ENCODE measurements at regions not wholly inside any gene's neighbourhood (a gene's known extent, or its start where the extent isn't known, plus 50 kb on each side); places are given as distances from the start of the nearest gene placed in this dataset.

- Histone ChIP-seq H3K79me1 (ENCODE audit: low read depth, low read length) (no peaks in the 10 kb centered on the region), H2BK12ac (ENCODE audit: low read depth, low read length) (no peak overlapping the region), H3K9me3 (ENCODE audit: insufficient read depth in 2 of 2, low read depth in 1 of 2, low read length in 1 of 2) (no peaks in the 10 kb centered on the region), H2AK5ac (ENCODE audit: low read depth, low read length) (no peak overlapping the region), H3K4me3 (ENCODE audit: extremely low read depth in 1 of 4, insufficient read depth in 2 of 4, low read depth in 3 of 4, low read length in 4 of 4) (no peak overlapping the region), H3K36me3 (ENCODE audit: control insufficient read depth in 2 of 4, insufficient read depth in 4 of 4, low read length in 3 of 4) (peaks cover 0 to 36% (median 6%) of the 10 kb centered on the region in 4 experiments; a peak in 4 of 8 replicates), H3K27ac (ENCODE audit: low read depth, low read length) (no peak overlapping the region), H3K79me2 (ENCODE audit: control insufficient read depth in 1 of 2, insufficient read depth in 2 of 2, low read length in 2 of 2) (no peaks in the 10 kb centered on the region), H3K4me1 (replicated peaks in 1 of 4; ENCODE audit: control insufficient read depth in 3 of 4, insufficient read depth in 4 of 4, low read length in 3 of 4) (peaks cover 0 to 24% (median 10%) of the 10 kb centered on the region in 4 experiments; a peak in 3 of 7 replicates), H3K14ac (ENCODE audit: insufficient read length) (no peak overlapping the region), H2BK15ac (ENCODE audit: low read length) (no peak overlapping the region), H3K4me2 (ENCODE audit: insufficient read depth in 1 of 2, low read depth in 2 of 2, low read length in 2 of 2) (no peak overlapping the region), H3K23ac (ENCODE audit: insufficient read length) (no peak overlapping the region), H3K56ac (replicated peaks; ENCODE audit: insufficient read length, low read depth, low read length) (no peak overlapping the region), H2BK20ac (ENCODE audit: low read length) (no peak overlapping the region), H4K91ac (replicated peaks; ENCODE audit: insufficient read length, low read length) (no peak overlapping the region), H3K18ac (ENCODE audit: extremely low read depth, low read length) (no peak overlapping the region), H4K20me1 (replicated peaks in 1 of 2; ENCODE audit: control insufficient read depth in 1 of 2, insufficient read depth in 2 of 2, low read length in 2 of 2) (no peaks in the 10 kb centered on the region), H3K27me3 (replicated peaks in 1 of 4; ENCODE audit: control insufficient read depth in 3 of 4, extremely low read depth in 1 of 4, insufficient read depth in 3 of 4, low read length in 3 of 4) (no peaks in the 10 kb centered on the region), H4K8ac (ENCODE audit: extremely low read depth, insufficient read depth, low read length) (no peak overlapping the region), H2AFZ (ENCODE audit: low read length) (no peak overlapping the region), H2BK120ac (replicated peaks; ENCODE audit: low read depth, low read length) (no peak overlapping the region), H4K5ac (ENCODE audit: insufficient read length, low read depth, low read length) (no peak overlapping the region), H3K23me2 (ENCODE audit: low read depth, low read length) (no peaks in the 10 kb centered on the region), H3K4ac (replicated peaks; ENCODE audit: insufficient read length, low read depth, low read length) (no peak overlapping the region), H2BK5ac (ENCODE audit: low read depth, low read length) (no peak overlapping the region), H3K9ac (replicated peaks in 1 of 4; ENCODE audit: extremely low read depth in 1 of 4, low read depth in 3 of 4, low read length in 3 of 4) (no peak overlapping the region)
- ChIA-PET POLR2A (ENCODE audit: partially characterized antibody) (interaction anchor here (1.4 kb wide), 1 partner anchor 10 kb away, joined by 7 read pairs; no protein-coding TSS in a partner anchor), CTCF (ENCODE audit: partially characterized antibody) (no interaction called here)
- WGBS, 2 experiments (ENCODE audit: extremely low coverage in 1 of 2, insufficient coverage in 1 of 2, insufficient read length in 1 of 2, insufficient replicate concordance in 2 of 2, low coverage in 1 of 2, low lambda C conversion rate in 2 of 2, missing lambda C conversion rate in 1 of 2): 6% methylated on average over 1 of the region's 1 CpG; no CpG with 5 or more reads in 1 of the 2 experiments
- no peak for DNase-seq (ENCODE audit: low read depth in 1 of 2, low spot score in 2 of 2)
- FAIRE-seq: no peak
- TF ChIP-seq TBP (IDR thresholded peaks at IDR 0.05; ENCODE audit: low read depth, low read length) (no peak), CREB1 (IDR thresholded peaks at IDR 0.05) (no peak), CTCF (IDR thresholded peaks at IDR 0.05; ENCODE audit: control extremely low read depth in 1 of 3, insufficient read depth in 1 of 3, low read depth in 1 of 3, low read length in 3 of 3) (no peak), TAF1 (IDR thresholded peaks at IDR 0.05; ENCODE audit: low read depth, low read length) (no peak), ATF3 (IDR thresholded peaks at IDR 0.05; ENCODE audit: insufficient read depth, low read depth, low read length) (no peak), CTBP2 (IDR thresholded peaks at IDR 0.05; ENCODE audit: borderline replicate concordance, insufficient read depth, insufficient read length, low read length) (no peak), ASH2L (IDR thresholded peaks at IDR 0.05; ENCODE audit: low read length) (no peak), JUN (IDR thresholded peaks at IDR 0.05; ENCODE audit: low read depth, low read length) (no peak), HDAC2 (IDR thresholded peaks at IDR 0.05; ENCODE audit: borderline replicate concordance in 1 of 2, low read depth in 2 of 2, low read length in 2 of 2) (no peak), CHD1 (IDR thresholded peaks at IDR 0.05; ENCODE audit: low read depth, low read length) (no peak), POLR2A (IDR thresholded peaks at IDR 0.05; ENCODE audit: control extremely low read depth in 1 of 2, low read depth in 2 of 2, low read length in 2 of 2) (no peak), SIX5 (IDR thresholded peaks at IDR 0.05; ENCODE audit: low read depth, low read length) (no peak), EGR1 (IDR thresholded peaks at IDR 0.05; ENCODE audit: borderline replicate concordance, low read depth, low read length) (no peak)
Measured at GRCh38 chr20:12764851-12765250, 243.9 kb upstream of the SPTLC3 start.

All from H1 (cell line).